ENCODE measurements at regions not wholly inside any gene's neighbourhood (a gene's known extent, or its start where the extent isn't known, plus 50 kb on each side); places are given as distances from the start of the nearest gene placed in this dataset.

- H3K36me3 Mint-ChIP-seq (ENCODE audit: low read depth), result no peaks in the 10 kb centered on the region
- ATAC-seq (ENCODE audit: poor library complexity), result no peak
- H3K4me3 Mint-ChIP-seq, result no peak overlapping the region
- Histone ChIP-seq H3K27me3 (ENCODE audit: control insufficient read depth in 1 of 2, insufficient read depth in 2 of 2, low read length in 2 of 2) (no peaks in the 10 kb centered on the region), H3K36me3 (ENCODE audit: insufficient read depth, low read length) (no peaks in the 10 kb centered on the region), H3K27ac (ENCODE audit: low read depth in 1 of 2, low read length in 2 of 2) (no peak overlapping the region), H3K4me1 (ENCODE audit: insufficient read depth, low read length) (no peaks in the 10 kb centered on the region), H3K4me3 (ENCODE audit: low read length) (no peak overlapping the region), H3K9me3 (ENCODE audit: control insufficient read depth in 1 of 2, insufficient read depth in 1 of 2, low read length in 2 of 2) (no peaks in the 10 kb centered on the region)
- intact Hi-C loops (cut with DNase I, micrococcal nuclease), result no loop called here
- no peak overlapping the region for H3K27ac Mint-ChIP-seq
- no peaks in the 10 kb centered on the region for H3K4me1 Mint-ChIP-seq (ENCODE audit: low read depth)
- H3K27me3 Mint-ChIP-seq, result no peaks in the 10 kb centered on the region
- no peak for DNase-seq
- TF ChIP-seq, protein P1, sequence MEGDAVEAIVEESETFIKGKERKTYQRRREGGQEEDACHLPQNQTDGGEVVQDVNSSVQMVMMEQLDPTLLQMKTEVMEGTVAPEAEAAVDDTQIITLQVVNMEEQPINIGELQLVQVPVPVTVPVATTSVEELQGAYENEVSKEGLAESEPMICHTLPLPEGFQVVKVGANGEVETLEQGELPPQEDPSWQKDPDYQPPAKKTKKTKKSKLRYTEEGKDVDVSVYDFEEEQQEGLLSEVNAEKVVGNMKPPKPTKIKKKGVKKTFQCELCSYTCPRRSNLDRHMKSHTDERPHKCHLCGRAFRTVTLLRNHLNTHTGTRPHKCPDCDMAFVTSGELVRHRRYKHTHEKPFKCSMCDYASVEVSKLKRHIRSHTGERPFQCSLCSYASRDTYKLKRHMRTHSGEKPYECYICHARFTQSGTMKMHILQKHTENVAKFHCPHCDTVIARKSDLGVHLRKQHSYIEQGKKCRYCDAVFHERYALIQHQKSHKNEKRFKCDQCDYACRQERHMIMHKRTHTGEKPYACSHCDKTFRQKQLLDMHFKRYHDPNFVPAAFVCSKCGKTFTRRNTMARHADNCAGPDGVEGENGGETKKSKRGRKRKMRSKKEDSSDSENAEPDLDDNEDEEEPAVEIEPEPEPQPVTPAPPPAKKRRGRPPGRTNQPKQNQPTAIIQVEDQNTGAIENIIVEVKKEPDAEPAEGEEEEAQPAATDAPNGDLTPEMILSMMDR (IDR thresholded peaks at IDR 0.05), result no peak
- POLR2A ChIA-PET, result no interaction called here
- CTCF ChIA-PET, result no interaction called here
- peaks cover 5% of the 10 kb centered on the region for H3K9me3 Mint-ChIP-seq
Measured at GRCh38 chr3:137615659-137616418, 148.3 kb upstream of the SOX14 start.

GRCh38 chr3:137641879-137642704, 122.0 kb upstream of the SOX14 start:
- TF ChIP-seq, protein P1 (IDR thresholded peaks at IDR 0.05), result no peak
- CTCF ChIA-PET, result no interaction called here
- ATAC-seq (ENCODE audit: poor library complexity) (no peak), DNase-seq (no peak)
- H3K4me1 Mint-ChIP-seq (ENCODE audit: low read depth), result no peaks in the 10 kb centered on the region
- H3K9me3 ChIP-seq (ENCODE audit: control insufficient read depth in 1 of 2, insufficient read depth in 1 of 2, low read length in 2 of 2), result peaks cover 0 to 8% of the 10 kb centered on the region in 2 experiments
- no peaks in the 10 kb centered on the region for H3K4me1 ChIP-seq (ENCODE audit: insufficient read depth, low read length)
- no peaks in the 10 kb centered on the region for H3K9me3 Mint-ChIP-seq
- POLR2A ChIA-PET, result no interaction called here
- H3K27me3 Mint-ChIP-seq, result peaks cover 12% of the 10 kb centered on the region
- no peak overlapping the region for H3K27ac Mint-ChIP-seq
- intact Hi-C loops (cut with DNase I, micrococcal nuclease), result no loop called here
- H3K4me3 ChIP-seq (ENCODE audit: low read length), result no peak overlapping the region
- no peak overlapping the region for H3K4me3 Mint-ChIP-seq
- no peaks in the 10 kb centered on the region for H3K36me3 Mint-ChIP-seq (ENCODE audit: low read depth)
- H3K27ac ChIP-seq (ENCODE audit: low read depth in 1 of 2, low read length in 2 of 2), result no peak overlapping the region
- H3K36me3 ChIP-seq (ENCODE audit: insufficient read depth, low read length), result no peaks in the 10 kb centered on the region
- H3K27me3 ChIP-seq (ENCODE audit: control insufficient read depth in 1 of 2, insufficient read depth in 2 of 2, low read length in 2 of 2), result peaks cover 3% of the 10 kb centered on the region in 2 experiments

- no peak overlapping the region for H3K4me3 ChIP-seq (ENCODE audit: low read length)
- Mint-ChIP-seq H3K36me3 (ENCODE audit: low read depth) (no peaks in the 10 kb centered on the region), H3K9me3 (no peaks in the 10 kb centered on the region), H3K27me3 (peaks cover 12% of the 10 kb centered on the region), H3K27ac (no peak overlapping the region), H3K4me1 (ENCODE audit: low read depth) (no peaks in the 10 kb centered on the region), H3K4me3 (no peak overlapping the region)
- peaks cover 3% of the 10 kb centered on the region in 2 experiments for H3K27me3 ChIP-seq (ENCODE audit: control insufficient read depth in 1 of 2, insufficient read depth in 2 of 2, low read length in 2 of 2)
- H3K4me1 ChIP-seq (ENCODE audit: insufficient read depth, low read length), result no peaks in the 10 kb centered on the region
- TF ChIP-seq, protein P1 (IDR thresholded peaks at IDR 0.05), result no peak
- H3K36me3 ChIP-seq (ENCODE audit: insufficient read depth, low read length), result no peaks in the 10 kb centered on the region
- no peak overlapping the region for H3K27ac ChIP-seq (ENCODE audit: low read depth in 1 of 2, low read length in 2 of 2)
- ChIA-PET CTCF (no interaction called here), POLR2A (no interaction called here)
- intact Hi-C loops (cut with DNase I, micrococcal nuclease), result no loop called here
- DNase-seq (no peak), ATAC-seq (ENCODE audit: poor library complexity) (no peak)
- peaks cover 0 to 8% of the 10 kb centered on the region in 2 experiments for H3K9me3 ChIP-seq (ENCODE audit: control insufficient read depth in 1 of 2, insufficient read depth in 1 of 2, low read length in 2 of 2)
Measured at GRCh38 chr3:137642831-137643230, 121.3 kb upstream of the SOX14 start.

Data from CD4-positive, alpha-beta T cell (primary cell).